GM23338 (cell line): ENCODE measurements at regions not wholly inside any gene's neighbourhood (a gene's known extent, or its start where the extent isn't known, plus 50 kb on each side); places are given as distances from the start of the nearest gene placed in this dataset.

Experiments used
- ETS1 ChIP-seq: IDR thresholded peaks from 2 replicates; pipeline ENCODE4 v1.6.1; 2016; ENCODE audit warnings: antibody characterized with exemption
- EZH2 ChIP-seq: fragments of 200-600 bp; sonication (generic); IDR thresholded peaks from one replicate; pipeline ENCODE4 v1.8.0; 2017; ENCODE audit warnings: antibody characterized with exemption, mild to moderate bottlenecking, low read depth; ENCODE audit not compliant: unreplicated experiment
- JUNB ChIP-seq: IDR thresholded peaks from one replicate; pipeline ENCODE4 v1.6.1; 2016; ENCODE audit warnings: antibody characterized with exemption; ENCODE audit not compliant: unreplicated experiment
- NANOG ChIP-seq: IDR thresholded peaks from 2 replicates; pipeline ENCODE4 v1.6.1; 2016; ENCODE audit warnings: antibody characterized with exemption, borderline replicate concordance
- POLR2AphosphoS5 ChIP-seq: IDR thresholded peaks from 2 replicates; pipeline ENCODE4 v1.6.1; 2016; ENCODE audit warnings: antibody characterized with exemption, low read depth
- REST ChIP-seq: IDR thresholded peaks from one replicate; pipeline ENCODE4 v1.6.1; 2018; ENCODE audit warnings: antibody characterized with exemption; ENCODE audit not compliant: unreplicated experiment
- STAT1 ChIP-seq: IDR thresholded peaks from one replicate; pipeline ENCODE4 v1.6.1; 2016; ENCODE audit warnings: antibody characterized with exemption; ENCODE audit not compliant: unreplicated experiment
- ZNF114 ChIP-seq: fragments of 250-450 bp; sonication (Bioruptor Pico); IDR thresholded peaks from 2 replicates; pipeline ENCODE4 v1.5.0; 2020; ENCODE audit warnings: mild to moderate bottlenecking, moderate library complexity
- ZNF331 ChIP-seq: fragments of 250-450 bp; sonication (Bioruptor Pico); IDR thresholded peaks from 2 replicates; pipeline ENCODE4 v1.5.0; 2020; ENCODE audit warnings: low read depth, mild to moderate bottlenecking, moderate library complexity
- ZNF462 ChIP-seq: fragments of 250-450 bp; sonication (Bioruptor Pico); IDR thresholded peaks from 2 replicates; pipeline ENCODE4 v1.5.0; 2020; ENCODE audit warnings: mild to moderate bottlenecking, moderate library complexity

- no peak for TF ChIP-seq ZNF462 (CRISPR knock-in tag)
- no peak for TF ChIP-seq REST
- no peak for TF ChIP-seq POLR2AphosphoS5
- no peak for TF ChIP-seq ETS1
- TF ChIP-seq ZNF331 (CRISPR knock-in tag): no peak
- TF ChIP-seq EZH2: no peak
- no peak for TF ChIP-seq STAT1
- TF ChIP-seq NANOG: no peak
- no peak for TF ChIP-seq JUNB
- no peak for TF ChIP-seq ZNF114 (CRISPR knock-in tag)
Observed at GRCh38 chr14:23894362-23895052, 59.1 kb upstream of the DHRS4 start (continued).
